ENCODE measurements at regions not wholly inside any gene's neighbourhood (a gene's known extent, or its start where the extent isn't known, plus 50 kb on each side); places are given as distances from the start of the nearest gene placed in this dataset.
"Not testable (repeated sequence)": the region's sequence is repeated elsewhere in the genome, so short reads cannot be mapped to it uniquely, and the experiment has no call there.

- DNase-seq (ENCODE audit: low read depth), result peak; percentile 75
Observed at GRCh38 chr16:29199626-29200025, 206.9 kb downstream of the NPIPB11 start.

DNA sequence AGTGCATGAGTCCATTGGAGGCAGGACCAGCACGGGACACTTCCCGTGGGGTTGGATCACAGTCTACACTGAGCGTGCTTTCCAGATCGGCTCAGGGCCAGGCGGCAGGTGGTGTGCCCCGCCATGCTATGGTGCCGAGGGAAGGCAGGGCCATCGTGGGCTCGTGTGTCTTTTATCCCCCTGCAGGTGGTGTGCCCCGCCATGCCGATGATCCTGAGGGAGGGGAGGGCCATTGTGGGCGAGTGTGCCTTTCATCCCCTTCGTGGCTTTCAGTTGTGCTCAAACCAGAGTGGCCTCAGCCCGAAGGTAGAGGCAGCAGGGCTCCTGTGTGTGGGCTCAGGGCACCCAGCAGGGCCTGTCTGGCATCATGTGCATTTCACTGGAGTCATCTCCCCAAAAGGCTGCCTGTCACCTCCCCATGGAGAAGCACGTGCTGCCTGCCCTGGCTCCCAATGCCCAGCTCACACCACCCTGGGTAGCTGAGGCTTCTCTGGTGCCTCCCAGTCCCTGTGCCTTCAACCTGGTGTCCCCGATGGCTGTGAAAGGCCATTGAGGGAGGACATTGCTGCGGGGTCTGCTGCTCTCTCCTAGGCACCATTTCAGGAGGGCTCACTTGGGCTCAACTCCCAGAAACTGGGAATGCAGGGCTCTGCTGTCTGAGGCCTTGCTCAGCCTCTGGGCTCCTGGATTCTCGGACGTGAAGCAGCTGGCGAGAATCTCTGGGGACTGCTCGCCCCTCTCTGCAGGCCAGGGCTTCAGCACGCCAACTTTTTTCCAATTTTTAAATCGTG is 207.6 kb downstream of the NPIPB11 start:
- no peak for DNase-seq (ENCODE audit: low read depth)

DNA sequence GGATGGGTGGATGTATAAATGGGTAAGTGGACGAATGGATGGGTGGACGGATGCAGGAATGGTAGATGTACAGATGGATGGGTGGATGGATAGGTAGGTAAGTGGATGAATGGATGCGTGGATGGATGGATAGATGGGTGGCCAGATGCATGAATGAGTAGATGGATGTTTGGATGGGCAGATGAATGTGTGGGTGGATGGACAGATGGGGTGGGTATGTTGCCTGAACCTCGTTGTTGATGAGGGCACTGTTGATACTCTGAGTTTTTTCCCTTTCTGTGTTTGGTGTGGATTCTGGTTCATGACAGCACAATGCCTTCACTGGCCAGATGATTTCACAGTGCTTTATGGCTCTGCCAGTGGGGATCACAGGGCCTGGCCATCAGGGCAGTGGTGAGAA is 208.3 kb downstream of the NPIPB11 start:
- DNase-seq (ENCODE audit: low read depth), result no peak

DNA sequence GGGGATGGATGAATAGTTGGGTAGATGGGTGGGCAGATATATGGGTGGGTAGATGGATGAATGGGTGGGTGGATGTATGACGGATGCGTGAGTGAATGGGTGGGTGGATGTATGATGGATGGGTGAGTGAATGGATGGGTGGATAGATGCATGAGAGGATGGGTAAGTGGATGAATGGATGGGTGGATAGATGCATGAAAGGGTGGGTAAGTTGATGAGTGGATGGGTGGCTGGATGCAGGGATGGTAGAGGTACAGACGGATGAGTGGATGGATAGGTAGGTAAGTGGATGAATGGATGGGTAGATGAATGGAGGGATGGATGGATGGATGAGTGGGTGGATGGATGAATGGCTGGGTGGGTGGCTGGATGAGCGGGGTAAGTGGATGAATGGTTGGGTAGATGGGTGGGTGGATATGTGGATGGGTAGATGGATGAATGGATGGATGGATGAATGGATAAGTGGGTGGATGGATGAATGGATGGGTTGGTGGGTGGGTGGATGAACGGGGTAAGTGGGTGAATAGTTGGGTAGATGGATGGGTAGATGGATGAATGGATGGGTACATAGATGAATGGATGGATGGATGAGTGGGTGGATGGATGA is 208.9 kb downstream of the NPIPB11 start:
- DNase-seq (ENCODE audit: low read depth), result not testable (repeated sequence)

GRCh38 chr16:29196746-29197145 is 209.8 kb downstream of the NPIPB11 start:
- not testable (repeated sequence) for DNase-seq (ENCODE audit: low read depth)

DNA sequence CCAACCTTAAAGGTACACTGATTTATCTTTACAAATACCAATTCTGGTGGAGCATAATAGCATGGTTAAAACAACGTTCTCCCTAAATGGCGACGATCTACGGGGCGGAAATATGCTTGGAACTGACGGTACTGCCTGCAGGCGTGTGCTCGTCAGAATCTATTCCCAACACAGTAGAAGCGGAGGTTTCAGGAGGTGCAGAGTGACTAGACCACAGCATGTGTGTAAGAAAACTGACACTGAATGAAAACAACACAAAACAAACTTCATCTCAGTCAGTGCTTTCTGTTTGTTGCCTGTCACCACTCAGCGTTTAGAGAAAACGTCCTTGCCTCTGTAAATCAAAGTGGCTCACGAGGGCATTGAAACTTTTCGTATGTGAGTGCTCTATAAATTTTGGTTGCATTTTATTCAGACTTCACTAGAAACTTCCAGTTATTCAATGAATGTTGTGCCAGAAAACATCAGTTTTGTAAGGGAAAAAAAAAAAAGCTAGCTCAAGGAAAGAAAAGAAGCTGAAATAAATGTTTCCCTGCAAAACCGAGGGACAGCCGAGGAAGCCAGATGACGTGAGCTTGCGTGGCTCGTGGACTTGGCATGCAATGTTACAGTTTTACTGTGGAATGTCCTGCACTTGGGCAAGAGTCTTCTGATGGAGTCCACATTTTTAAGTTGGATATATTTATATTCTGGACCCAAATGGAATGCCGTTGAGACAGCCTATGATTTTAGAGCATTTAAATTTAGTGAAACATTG is 210.4 kb downstream of the LAT start:
- DNase-seq (ENCODE audit: low read depth), result peak; percentile 90

DNA sequence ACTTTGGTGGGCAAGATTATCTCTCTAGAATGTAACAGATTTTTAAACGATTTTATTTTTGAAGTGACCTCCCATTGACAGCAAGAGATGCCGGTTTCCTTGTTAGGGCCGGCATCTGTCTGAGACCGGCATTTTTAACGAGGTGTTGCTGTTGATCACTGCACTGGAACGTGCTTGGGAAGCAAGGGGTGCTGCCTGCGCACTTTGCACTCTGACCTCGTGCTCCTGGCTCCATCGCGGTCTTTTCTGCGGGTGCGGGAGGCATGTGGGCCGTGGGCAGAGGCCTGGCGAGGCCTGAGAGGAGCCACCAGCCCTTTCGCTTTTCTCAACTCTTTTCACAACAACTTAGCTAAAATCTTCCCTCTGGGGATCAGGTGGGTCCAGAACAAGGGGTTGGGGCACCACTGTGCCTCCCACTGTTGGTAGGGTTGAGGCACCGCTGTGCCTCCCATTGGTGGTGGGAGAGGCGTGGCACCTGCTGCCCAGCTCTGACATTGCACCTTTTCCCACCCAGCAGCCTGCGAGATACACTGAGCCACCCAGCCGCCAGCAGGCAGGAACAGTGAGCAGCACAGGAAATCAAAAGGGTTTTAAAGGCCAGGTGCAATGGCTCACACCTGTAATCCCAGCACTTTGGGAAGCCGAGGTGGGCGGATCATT is 209.5 kb downstream of the LAT start:
- DNase-seq (ENCODE audit: low read depth), result not testable (repeated sequence)

DNA sequence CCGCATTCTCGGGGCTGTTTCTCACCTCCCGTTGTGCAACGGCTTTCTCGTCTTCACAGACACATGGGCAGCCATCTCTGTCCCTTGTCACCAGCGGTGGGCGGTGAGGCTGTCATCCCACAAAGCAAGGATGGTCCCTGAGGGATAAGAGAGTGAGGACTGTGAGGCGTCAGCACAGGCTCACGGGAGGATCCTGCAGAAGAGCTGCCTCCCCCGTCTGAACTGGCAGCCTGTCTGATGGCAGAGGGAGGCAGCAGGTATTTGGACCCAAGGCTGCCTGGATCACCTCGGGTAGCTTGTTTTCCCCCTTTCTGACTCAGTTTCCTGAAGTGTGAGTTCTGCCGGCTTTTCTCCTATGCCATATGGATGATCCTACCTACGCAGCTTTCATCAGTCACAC is 208.8 kb downstream of the LAT start:
- DNase-seq (ENCODE audit: low read depth), result not testable (repeated sequence)

GRCh38 chr16:29193248-29193574 is 208.4 kb downstream of the LAT start:
- not testable (repeated sequence) for DNase-seq (ENCODE audit: low read depth)

- DNase-seq (ENCODE audit: low read depth), result no peak
Observed at GRCh38 chr16:29192329-29193247, 207.7 kb downstream of the LAT start.

DNA sequence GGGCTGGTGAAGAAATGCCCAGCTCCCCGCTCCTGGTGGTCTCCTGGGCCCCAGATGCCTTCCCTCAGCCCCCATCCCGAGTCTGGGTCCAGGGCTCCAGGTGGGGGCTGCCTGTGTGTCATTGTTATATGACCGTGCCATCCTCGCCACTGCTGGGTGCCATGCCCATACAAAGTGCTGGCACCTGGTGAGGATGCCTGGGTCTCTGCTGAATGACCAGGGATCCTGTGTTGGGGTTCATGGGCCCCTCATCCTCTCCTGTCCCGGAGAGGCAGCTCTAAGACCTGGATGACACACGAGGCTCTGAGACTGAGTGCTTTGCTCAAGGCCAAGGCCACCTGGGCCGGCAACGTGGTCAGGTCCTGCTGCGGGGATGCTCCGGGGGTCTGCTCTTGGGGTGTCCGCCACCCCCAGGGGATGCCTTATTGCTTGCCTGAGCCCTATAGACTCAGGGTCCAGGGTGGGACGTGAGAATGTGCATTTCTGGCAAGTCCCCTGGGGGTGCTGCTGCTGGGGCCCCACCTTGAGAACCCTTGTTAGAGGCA is 206.9 kb downstream of the LAT start:
- DNase-seq (ENCODE audit: low read depth), result not testable (repeated sequence)

- not testable (repeated sequence) for DNase-seq (ENCODE audit: low read depth)
Observed at GRCh38 chr16:29190553-29191431, 205.9 kb downstream of the LAT start.

- not testable (repeated sequence) for DNase-seq (ENCODE audit: low read depth)
Observed at GRCh38 chr16:29188806-29189205, 204.0 kb downstream of the LAT start.

GRCh38 chr16:29186306-29187220 is 201.7 kb downstream of the LAT start:
- not testable (repeated sequence) for DNase-seq (ENCODE audit: low read depth)

DNA sequence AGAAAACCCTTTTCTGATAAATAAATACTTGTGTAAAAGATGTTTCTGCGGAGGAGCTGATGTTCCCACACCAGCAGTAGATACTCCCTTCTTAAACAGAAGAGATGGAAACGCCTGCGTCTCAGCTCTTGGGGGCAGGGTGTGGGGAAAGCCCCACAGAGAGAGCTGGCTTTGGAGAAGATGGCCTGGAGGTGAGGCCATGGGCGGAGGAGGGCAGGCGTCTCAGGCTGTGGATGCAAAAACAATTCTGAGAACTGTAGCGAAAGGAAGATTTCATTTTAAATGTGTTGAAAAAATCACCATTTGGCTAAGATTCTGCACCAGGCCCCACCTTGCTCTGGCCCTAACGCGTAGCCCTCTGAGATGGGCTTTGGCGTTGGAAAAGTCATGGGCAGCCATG is 201.0 kb downstream of the LAT start:
- DNase-seq (ENCODE audit: low read depth), result not testable (repeated sequence)

DNA sequence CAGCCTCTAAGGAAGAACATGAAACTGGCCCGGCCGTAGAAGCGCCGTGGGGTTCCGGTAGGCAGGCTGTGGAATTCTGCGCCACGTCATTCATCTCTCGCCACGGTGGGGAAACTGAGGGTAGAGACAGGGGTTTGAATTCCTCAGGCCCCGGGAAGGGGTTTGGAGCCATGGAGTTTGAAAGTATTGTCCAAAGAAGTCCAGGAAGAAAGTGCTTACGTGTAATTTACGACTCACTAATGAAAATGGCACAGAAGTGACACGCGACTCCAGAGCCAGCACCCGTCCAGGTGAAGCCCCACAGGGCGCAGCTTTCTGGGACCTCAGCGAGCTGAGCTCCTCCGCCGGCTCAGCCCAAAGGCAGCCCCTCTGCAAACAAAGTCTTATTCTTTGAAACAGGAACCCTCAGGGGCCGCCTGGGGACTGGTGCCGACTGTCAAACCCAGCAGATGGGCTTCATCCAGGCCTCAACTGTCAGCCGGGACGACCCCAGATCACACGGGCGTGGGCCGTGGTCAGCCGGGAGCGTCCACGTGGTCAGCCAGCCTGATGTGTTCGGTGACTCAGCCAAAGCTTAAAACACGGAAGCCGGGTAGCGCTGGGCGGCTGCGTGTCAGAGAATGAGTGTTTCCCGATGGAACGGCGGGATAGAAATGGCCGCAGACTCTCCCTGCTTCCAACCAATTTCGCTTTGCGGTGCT is 200.0 kb downstream of the LAT start:
- DNase-seq (ENCODE audit: low read depth), result not testable (repeated sequence)

GRCh38 chr16:29182940-29183868 is 198.4 kb downstream of the LAT start:
- DNase-seq (ENCODE audit: low read depth), result not testable (repeated sequence)
